ENCODE measurements at regions not wholly inside any gene's neighbourhood (a gene's known extent, or its start where the extent isn't known, plus 50 kb on each side); places are given as distances from the start of the nearest gene placed in this dataset.

GRCh38 chr12:105502426-105502930 is 172.0 kb downstream of the C12orf75 start:
- Histone ChIP-seq H3K36me3 (ENCODE audit: insufficient read depth, low read length) (no peaks in the 10 kb centered on the region), H3K4me2 (ENCODE audit: low read length) (no peak overlapping the region), H3K27ac (ENCODE audit: low read depth, low read length, poor library complexity, severe bottlenecking) (no peak overlapping the region), H3K79me2 (ENCODE audit: insufficient read depth, low read length) (no peaks in the 10 kb centered on the region), H3F3A (ENCODE audit: insufficient read depth, low read length) (no peaks in the 10 kb centered on the region), H3K9ac (ENCODE audit: low read length) (no peak overlapping the region), H2AFZ (ENCODE audit: low read length) (no peak overlapping the region), H3K4me1 (ENCODE audit: insufficient read depth, low read length, severe bottlenecking) (no peaks in the 10 kb centered on the region), H3K27me3 (ENCODE audit: insufficient read depth, low read length) (no peaks in the 10 kb centered on the region), H3K4me3 (ENCODE audit: low read depth, low read length, poor library complexity, severe bottlenecking) (no peak overlapping the region), H3K9me2 (ENCODE audit: low read depth, low read length) (no peaks in the 10 kb centered on the region), H3K9me3 (ENCODE audit: low read length) (no peaks in the 10 kb centered on the region), H4K20me1 (ENCODE audit: insufficient read depth, low read length) (no peaks in the 10 kb centered on the region)
- TF ChIP-seq CTCF (IDR thresholded peaks at IDR 0.05; ENCODE audit: low read length) (no peak), EZH2 (IDR thresholded peaks at IDR 0.05; ENCODE audit: borderline replicate concordance, low read length) (no peak)

GRCh38 chr12:105503619-105504018 is 173.1 kb downstream of the C12orf75 start:
- TF ChIP-seq EZH2 (IDR thresholded peaks at IDR 0.05; ENCODE audit: borderline replicate concordance, low read length) (no peak), CTCF (IDR thresholded peaks at IDR 0.05; ENCODE audit: low read length) (no peak)
- H3K79me2 ChIP-seq (ENCODE audit: insufficient read depth, low read length), result no peaks in the 10 kb centered on the region
- no peak overlapping the region for H3K4me2 ChIP-seq (ENCODE audit: low read length)
- no peaks in the 10 kb centered on the region for H4K20me1 ChIP-seq (ENCODE audit: insufficient read depth, low read length)
- H3K9me3 ChIP-seq (ENCODE audit: low read length), result no peaks in the 10 kb centered on the region
- no peak overlapping the region for H3K27ac ChIP-seq (ENCODE audit: low read depth, low read length, poor library complexity, severe bottlenecking)
- no peaks in the 10 kb centered on the region for H3K27me3 ChIP-seq (ENCODE audit: insufficient read depth, low read length)
- no peaks in the 10 kb centered on the region for H3K4me1 ChIP-seq (ENCODE audit: insufficient read depth, low read length, severe bottlenecking)
- no peaks in the 10 kb centered on the region for H3K9me2 ChIP-seq (ENCODE audit: low read depth, low read length)
- no peak overlapping the region for H2AFZ ChIP-seq (ENCODE audit: low read length)
- H3K9ac ChIP-seq (ENCODE audit: low read length), result no peak overlapping the region
- no peaks in the 10 kb centered on the region for H3F3A ChIP-seq (ENCODE audit: insufficient read depth, low read length)
- H3K4me3 ChIP-seq (ENCODE audit: low read depth, low read length, poor library complexity, severe bottlenecking), result no peak overlapping the region
- H3K36me3 ChIP-seq (ENCODE audit: insufficient read depth, low read length), result no peaks in the 10 kb centered on the region

GRCh38 chr12:105504286-105504685 is 173.8 kb downstream of the C12orf75 start:
- Histone ChIP-seq H3K9me3 (ENCODE audit: low read length) (no peaks in the 10 kb centered on the region), H3K9ac (ENCODE audit: low read length) (no peak overlapping the region), H3K27ac (ENCODE audit: low read depth, low read length, poor library complexity, severe bottlenecking) (no peak overlapping the region), H3K4me1 (ENCODE audit: insufficient read depth, low read length, severe bottlenecking) (no peaks in the 10 kb centered on the region), H3K36me3 (ENCODE audit: insufficient read depth, low read length) (no peaks in the 10 kb centered on the region), H3K4me3 (ENCODE audit: low read depth, low read length, poor library complexity, severe bottlenecking) (no peak overlapping the region), H2AFZ (ENCODE audit: low read length) (no peak overlapping the region), H3K27me3 (ENCODE audit: insufficient read depth, low read length) (no peaks in the 10 kb centered on the region), H3K4me2 (ENCODE audit: low read length) (no peak overlapping the region), H3K79me2 (ENCODE audit: insufficient read depth, low read length) (no peaks in the 10 kb centered on the region), H3K9me2 (ENCODE audit: low read depth, low read length) (no peaks in the 10 kb centered on the region), H4K20me1 (ENCODE audit: insufficient read depth, low read length) (no peaks in the 10 kb centered on the region), H3F3A (ENCODE audit: insufficient read depth, low read length) (no peaks in the 10 kb centered on the region)
- TF ChIP-seq CTCF (IDR thresholded peaks at IDR 0.05; ENCODE audit: low read length), result no peak
- TF ChIP-seq EZH2 (IDR thresholded peaks at IDR 0.05; ENCODE audit: borderline replicate concordance, low read length), result no peak

All from OCI-LY1 (cell line).